ENCODE measurements at regions not wholly inside any gene's neighbourhood (a gene's known extent, or its start where the extent isn't known, plus 50 kb on each side); places are given as distances from the start of the nearest gene placed in this dataset.

DNA sequence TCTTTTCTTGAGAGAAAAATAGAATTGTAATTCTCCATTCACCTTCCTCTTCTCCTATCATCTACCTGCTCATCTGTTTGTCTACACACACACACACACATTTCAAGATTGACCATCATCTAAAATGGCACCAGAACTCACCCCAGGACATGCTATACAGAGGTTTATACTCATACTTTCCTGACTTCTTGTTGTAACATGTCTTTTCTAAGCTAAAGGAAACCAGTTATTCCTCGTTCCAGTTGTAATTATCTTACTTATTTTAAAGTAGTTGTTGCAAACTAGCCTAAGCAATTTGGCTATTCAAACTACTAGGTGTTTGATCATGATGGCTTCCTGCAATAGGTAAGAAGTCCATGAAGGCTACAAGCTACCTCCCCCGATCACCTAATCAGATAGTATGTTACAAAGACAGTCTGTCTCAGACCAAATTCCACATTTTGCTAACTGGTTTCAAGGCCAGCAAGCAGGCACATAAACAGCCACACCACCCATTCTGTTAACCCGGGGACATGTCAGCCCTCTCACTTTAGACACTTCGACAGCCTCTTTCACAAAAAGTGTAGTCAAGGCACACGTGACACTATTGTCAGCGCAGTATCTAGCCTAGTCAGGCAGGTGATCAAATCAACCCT, 189.7 kb downstream of the SHQ1 start:
- TF ChIP-seq EZH2 (IDR thresholded peaks at IDR 0.05; ENCODE audit: insufficient read depth, low read length): no peak
- TF ChIP-seq, protein P1, sequence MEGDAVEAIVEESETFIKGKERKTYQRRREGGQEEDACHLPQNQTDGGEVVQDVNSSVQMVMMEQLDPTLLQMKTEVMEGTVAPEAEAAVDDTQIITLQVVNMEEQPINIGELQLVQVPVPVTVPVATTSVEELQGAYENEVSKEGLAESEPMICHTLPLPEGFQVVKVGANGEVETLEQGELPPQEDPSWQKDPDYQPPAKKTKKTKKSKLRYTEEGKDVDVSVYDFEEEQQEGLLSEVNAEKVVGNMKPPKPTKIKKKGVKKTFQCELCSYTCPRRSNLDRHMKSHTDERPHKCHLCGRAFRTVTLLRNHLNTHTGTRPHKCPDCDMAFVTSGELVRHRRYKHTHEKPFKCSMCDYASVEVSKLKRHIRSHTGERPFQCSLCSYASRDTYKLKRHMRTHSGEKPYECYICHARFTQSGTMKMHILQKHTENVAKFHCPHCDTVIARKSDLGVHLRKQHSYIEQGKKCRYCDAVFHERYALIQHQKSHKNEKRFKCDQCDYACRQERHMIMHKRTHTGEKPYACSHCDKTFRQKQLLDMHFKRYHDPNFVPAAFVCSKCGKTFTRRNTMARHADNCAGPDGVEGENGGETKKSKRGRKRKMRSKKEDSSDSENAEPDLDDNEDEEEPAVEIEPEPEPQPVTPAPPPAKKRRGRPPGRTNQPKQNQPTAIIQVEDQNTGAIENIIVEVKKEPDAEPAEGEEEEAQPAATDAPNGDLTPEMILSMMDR (IDR thresholded peaks at IDR 0.05; ENCODE audit: insufficient read depth, low read depth, low read length): no peak
- Mint-ChIP-seq H3K9me3 (ENCODE audit: unreplicated experiment) (no peaks in the 10 kb centered on the region), H3K27ac (ENCODE audit: unreplicated experiment) (no peak overlapping the region), H3K27me3 (ENCODE audit: low read depth, unreplicated experiment) (peaks cover 21% of the 10 kb centered on the region), H3K36me3 (ENCODE audit: low read depth, unreplicated experiment) (no peaks in the 10 kb centered on the region), H3K4me1 (ENCODE audit: low read depth, unreplicated experiment) (no peaks in the 10 kb centered on the region), H3K4me3 (ENCODE audit: unreplicated experiment) (no peak overlapping the region)
- Histone ChIP-seq H4K20me1 (ENCODE audit: insufficient read depth, low read length) (no peaks in the 10 kb centered on the region), H3K9me3 (ENCODE audit: insufficient read depth, low read depth, low read length) (no peaks in the 10 kb centered on the region), H3K4me1 (ENCODE audit: insufficient read depth, low read length) (peaks cover 22% of the 10 kb centered on the region), H2AFZ (ENCODE audit: low read depth, low read length) (no peak overlapping the region), H3K27ac (ENCODE audit: low read depth, low read length) (no peak overlapping the region), H3K4me3 (ENCODE audit: insufficient read depth, low read depth, low read length) (no peak overlapping the region), H3K36me3 (ENCODE audit: insufficient read depth, low read length) (no peaks in the 10 kb centered on the region), H3K9ac (ENCODE audit: low read length) (no peak overlapping the region), H3K27me3 (ENCODE audit: insufficient read depth, low read length) (peaks cover 6% of the 10 kb centered on the region), H3K79me2 (ENCODE audit: insufficient read depth, low read length) (no peaks in the 10 kb centered on the region), H3K4me2 (ENCODE audit: low read length) (no peak overlapping the region)
- DNase-seq (ENCODE audit: low read depth) (no peak), FAIRE-seq (no peak)

DNA sequence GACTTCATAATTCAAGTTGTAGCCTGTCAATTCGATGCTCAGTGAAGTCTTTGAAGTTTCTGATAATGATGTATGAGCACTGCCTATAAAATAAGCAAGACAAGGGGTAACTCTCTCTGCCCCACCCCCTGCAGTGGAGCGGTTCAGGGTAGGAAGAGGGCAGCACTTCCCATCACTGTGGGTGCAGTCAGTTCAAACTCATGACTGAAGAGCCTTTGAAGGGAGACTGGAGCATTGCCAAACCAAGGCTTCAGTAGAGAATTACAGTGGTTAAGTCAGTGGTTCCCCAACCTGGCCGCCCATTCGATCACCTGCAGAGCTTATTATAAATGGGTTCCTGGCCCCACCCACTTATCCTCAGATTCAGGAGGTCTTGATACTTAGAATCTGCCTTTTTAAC, 190.6 kb downstream of the SHQ1 start:
- Mint-ChIP-seq H3K9me3 (ENCODE audit: unreplicated experiment) (no peaks in the 10 kb centered on the region), H3K27ac (ENCODE audit: unreplicated experiment) (no peak overlapping the region), H3K4me1 (ENCODE audit: low read depth, unreplicated experiment) (no peaks in the 10 kb centered on the region), H3K27me3 (ENCODE audit: low read depth, unreplicated experiment) (peaks cover 20% of the 10 kb centered on the region), H3K4me3 (ENCODE audit: unreplicated experiment) (no peak overlapping the region), H3K36me3 (ENCODE audit: low read depth, unreplicated experiment) (no peaks in the 10 kb centered on the region)
- no peak overlapping the region for H3K4me2 ChIP-seq (ENCODE audit: low read length)
- H3K27ac ChIP-seq (ENCODE audit: low read depth, low read length): no peak overlapping the region
- peaks cover 22% of the 10 kb centered on the region for H3K4me1 ChIP-seq (ENCODE audit: insufficient read depth, low read length)
- H3K79me2 ChIP-seq (ENCODE audit: insufficient read depth, low read length): no peaks in the 10 kb centered on the region
- no peaks in the 10 kb centered on the region for H3K9me3 ChIP-seq (ENCODE audit: insufficient read depth, low read depth, low read length)
- no peak overlapping the region for H2AFZ ChIP-seq (ENCODE audit: low read depth, low read length)
- H3K36me3 ChIP-seq (ENCODE audit: insufficient read depth, low read length): no peaks in the 10 kb centered on the region
- TF ChIP-seq, protein P1 (IDR thresholded peaks at IDR 0.05; ENCODE audit: insufficient read depth, low read depth, low read length): no peak
- TF ChIP-seq EZH2 (IDR thresholded peaks at IDR 0.05; ENCODE audit: insufficient read depth, low read length): no peak
- DNase-seq (ENCODE audit: low read depth) (no peak), FAIRE-seq (no peak)
- H4K20me1 ChIP-seq (ENCODE audit: insufficient read depth, low read length): no peaks in the 10 kb centered on the region
- H3K9ac ChIP-seq (ENCODE audit: low read length): no peak overlapping the region
- H3K27me3 ChIP-seq (ENCODE audit: insufficient read depth, low read length): peaks cover 6% of the 10 kb centered on the region
- H3K4me3 ChIP-seq (ENCODE audit: insufficient read depth, low read depth, low read length): no peak overlapping the region

DNA sequence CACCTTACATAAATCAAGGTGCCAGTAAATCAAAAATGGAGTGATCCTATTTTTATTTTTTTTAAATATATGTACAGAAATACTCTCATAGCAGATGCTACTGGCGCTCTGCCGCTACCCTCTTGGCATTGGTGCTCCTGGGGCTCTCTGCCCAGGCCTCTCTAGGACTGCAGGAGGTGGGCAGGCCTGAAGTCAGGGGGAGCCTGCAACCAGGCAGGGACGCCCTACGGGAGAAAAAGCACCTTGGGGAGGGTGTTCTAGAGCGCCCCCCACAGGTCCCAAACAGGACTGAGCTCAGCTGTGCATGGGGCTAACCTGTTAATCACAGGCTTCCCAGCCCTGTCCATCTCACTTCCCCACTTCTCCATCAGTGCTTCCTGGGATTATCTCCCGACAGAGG, 192.5 kb downstream of the SHQ1 start:
- peak overlapping the region; percentile 80 for H3K4me2 ChIP-seq (ENCODE audit: low read length)
- Mint-ChIP-seq H3K9me3 (ENCODE audit: unreplicated experiment) (peaks cover 3% of the 10 kb centered on the region), H3K27me3 (ENCODE audit: low read depth, unreplicated experiment) (peaks cover 26% of the 10 kb centered on the region), H3K4me1 (ENCODE audit: low read depth, unreplicated experiment) (no peaks in the 10 kb centered on the region), H3K36me3 (ENCODE audit: low read depth, unreplicated experiment) (no peaks in the 10 kb centered on the region), H3K27ac (ENCODE audit: unreplicated experiment) (no peak overlapping the region), H3K4me3 (ENCODE audit: unreplicated experiment) (no peak overlapping the region)
- peak overlapping the region; percentile 14 for H3K4me3 ChIP-seq (ENCODE audit: insufficient read depth, low read depth, low read length)
- H3K79me2 ChIP-seq (ENCODE audit: insufficient read depth, low read length): no peaks in the 10 kb centered on the region
- no peak overlapping the region for H2AFZ ChIP-seq (ENCODE audit: low read depth, low read length)
- DNase-seq (ENCODE audit: low read depth) (no peak), FAIRE-seq (no peak)
- H3K9ac ChIP-seq (ENCODE audit: low read length): no peak overlapping the region
- H3K9me3 ChIP-seq (ENCODE audit: insufficient read depth, low read depth, low read length): no peaks in the 10 kb centered on the region
- no peak overlapping the region for H3K27ac ChIP-seq (ENCODE audit: low read depth, low read length)
- TF ChIP-seq EZH2 (IDR thresholded peaks at IDR 0.05; ENCODE audit: insufficient read depth, low read length): no peak
- TF ChIP-seq, protein P1 (IDR thresholded peaks at IDR 0.05; ENCODE audit: insufficient read depth, low read depth, low read length): no peak
- H3K27me3 ChIP-seq (ENCODE audit: insufficient read depth, low read length): peaks cover 6% of the 10 kb centered on the region
- H3K4me1 ChIP-seq (ENCODE audit: insufficient read depth, low read length): peaks cover 19% of the 10 kb centered on the region
- H3K36me3 ChIP-seq (ENCODE audit: insufficient read depth, low read length): no peaks in the 10 kb centered on the region
- no peaks in the 10 kb centered on the region for H4K20me1 ChIP-seq (ENCODE audit: insufficient read depth, low read length)

All from astrocyte (in vitro differentiated cells and primary cell).